ENCODE measurements at regions not wholly inside any gene's neighbourhood (a gene's known extent, or its start where the extent isn't known, plus 50 kb on each side); places are given as distances from the start of the nearest gene placed in this dataset.

- Mint-ChIP-seq H3K4me3 (ENCODE audit: low read depth) (no peak overlapping the region), H3K27ac (no peak overlapping the region), H3K4me1 (ENCODE audit: low read depth) (peaks cover 7% of the 10 kb centered on the region), H3K36me3 (ENCODE audit: insufficient read depth) (no peaks in the 10 kb centered on the region), H3K27me3 (no peaks in the 10 kb centered on the region), H3K9me3 (ENCODE audit: low read depth) (peaks cover 4% of the 10 kb centered on the region)
- DNase-seq (ENCODE audit: low spot score, unreplicated experiment), result no peak
- TF ChIP-seq, protein P1, sequence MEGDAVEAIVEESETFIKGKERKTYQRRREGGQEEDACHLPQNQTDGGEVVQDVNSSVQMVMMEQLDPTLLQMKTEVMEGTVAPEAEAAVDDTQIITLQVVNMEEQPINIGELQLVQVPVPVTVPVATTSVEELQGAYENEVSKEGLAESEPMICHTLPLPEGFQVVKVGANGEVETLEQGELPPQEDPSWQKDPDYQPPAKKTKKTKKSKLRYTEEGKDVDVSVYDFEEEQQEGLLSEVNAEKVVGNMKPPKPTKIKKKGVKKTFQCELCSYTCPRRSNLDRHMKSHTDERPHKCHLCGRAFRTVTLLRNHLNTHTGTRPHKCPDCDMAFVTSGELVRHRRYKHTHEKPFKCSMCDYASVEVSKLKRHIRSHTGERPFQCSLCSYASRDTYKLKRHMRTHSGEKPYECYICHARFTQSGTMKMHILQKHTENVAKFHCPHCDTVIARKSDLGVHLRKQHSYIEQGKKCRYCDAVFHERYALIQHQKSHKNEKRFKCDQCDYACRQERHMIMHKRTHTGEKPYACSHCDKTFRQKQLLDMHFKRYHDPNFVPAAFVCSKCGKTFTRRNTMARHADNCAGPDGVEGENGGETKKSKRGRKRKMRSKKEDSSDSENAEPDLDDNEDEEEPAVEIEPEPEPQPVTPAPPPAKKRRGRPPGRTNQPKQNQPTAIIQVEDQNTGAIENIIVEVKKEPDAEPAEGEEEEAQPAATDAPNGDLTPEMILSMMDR (IDR thresholded peaks at IDR 0.05; ENCODE audit: unreplicated experiment), result no peak
These were observed 681.5 kb downstream of the MATN1 start for GRCh38 chr1:30041741-30042437.

- DNase-seq (ENCODE audit: low spot score, unreplicated experiment), result no peak
- Mint-ChIP-seq H3K4me1 (ENCODE audit: low read depth) (peaks cover 7% of the 10 kb centered on the region), H3K9me3 (ENCODE audit: low read depth) (peaks cover 4% of the 10 kb centered on the region), H3K36me3 (ENCODE audit: insufficient read depth) (no peaks in the 10 kb centered on the region), H3K4me3 (ENCODE audit: low read depth) (no peak overlapping the region), H3K27ac (no peak overlapping the region), H3K27me3 (no peaks in the 10 kb centered on the region)
- TF ChIP-seq, protein P1 (IDR thresholded peaks at IDR 0.05; ENCODE audit: unreplicated experiment), result no peak
These were observed 683.0 kb downstream of the MATN1 start for GRCh38 chr1:30040081-30041019.

DNA sequence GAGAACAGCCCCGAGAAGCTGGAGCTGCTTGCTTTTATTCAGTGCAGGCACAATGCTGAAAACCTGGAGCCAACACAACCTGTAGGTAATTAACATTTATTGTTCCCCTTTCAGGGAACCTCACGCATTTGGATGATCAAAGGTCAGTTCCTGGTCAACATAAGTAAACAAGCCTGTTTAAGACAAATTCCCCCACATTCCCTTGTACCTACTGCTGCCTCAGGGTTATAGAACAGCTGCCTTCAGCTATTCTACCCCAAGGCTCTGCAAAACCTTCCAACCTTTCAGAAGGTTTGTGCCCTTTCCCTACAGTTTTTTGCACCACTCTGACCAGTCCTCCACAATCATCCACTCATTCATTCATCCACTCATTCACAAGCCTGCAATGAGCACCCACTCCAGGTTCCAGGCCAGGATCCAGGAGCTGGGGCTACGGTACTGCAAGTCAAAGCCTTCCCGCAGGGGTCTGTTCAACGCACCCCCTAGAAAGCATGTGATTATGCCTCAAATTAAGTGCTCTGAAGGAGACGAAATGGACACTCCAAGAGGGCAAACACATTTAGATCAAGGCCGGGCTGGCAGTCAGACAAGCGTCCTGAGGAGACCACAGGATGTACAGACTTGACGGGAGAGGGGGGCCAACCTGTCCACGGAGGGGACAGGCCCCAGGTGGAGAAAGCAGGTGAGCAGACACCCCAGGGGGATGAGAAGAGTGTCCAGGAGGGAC, 683.9 kb downstream of the MATN1 start:
- H3K27me3 Mint-ChIP-seq, result no peaks in the 10 kb centered on the region
- H3K4me1 Mint-ChIP-seq (ENCODE audit: low read depth), result peaks cover 7% of the 10 kb centered on the region
- H3K4me3 Mint-ChIP-seq (ENCODE audit: low read depth), result no peak overlapping the region
- no peak for DNase-seq (ENCODE audit: low spot score, unreplicated experiment)
- H3K27ac Mint-ChIP-seq, result peak overlapping the region; percentile 54
- TF ChIP-seq, protein P1 (IDR thresholded peaks at IDR 0.05; ENCODE audit: unreplicated experiment), result no peak
- peaks cover 4% of the 10 kb centered on the region for H3K9me3 Mint-ChIP-seq (ENCODE audit: low read depth)
- H3K36me3 Mint-ChIP-seq (ENCODE audit: insufficient read depth), result no peaks in the 10 kb centered on the region

GRCh38 chr1:30038134-30039025, 685.0 kb downstream of the MATN1 start:
- Mint-ChIP-seq H3K27me3 (no peaks in the 10 kb centered on the region), H3K4me1 (ENCODE audit: low read depth) (peaks cover 6% of the 10 kb centered on the region), H3K4me3 (ENCODE audit: low read depth) (no peak overlapping the region), H3K36me3 (ENCODE audit: insufficient read depth) (no peaks in the 10 kb centered on the region), H3K9me3 (ENCODE audit: low read depth) (peaks cover 4% of the 10 kb centered on the region), H3K27ac (no peak overlapping the region)
- TF ChIP-seq, protein P1 (IDR thresholded peaks at IDR 0.05; ENCODE audit: unreplicated experiment), result no peak
- DNase-seq (ENCODE audit: low spot score, unreplicated experiment), result no peak

All from progenitor cell of endocrine pancreas (in vitro differentiated cells).